ENCODE measurements at regions not wholly inside any gene's neighbourhood (a gene's known extent, or its start where the extent isn't known, plus 50 kb on each side); places are given as distances from the start of the nearest gene placed in this dataset.

- DNase-seq = no peak
Measured at GRCh38 chr6:14440940-14441781, 323.6 kb downstream of the CD83 start.

GRCh38 chr6:14442242-14442641 is 324.7 kb downstream of the CD83 start:
- no peak for DNase-seq

GRCh38 chr6:14443629-14444268 is 326.2 kb downstream of the CD83 start:
- DNase-seq = no peak

- DNase-seq = no peak
Measured at GRCh38 chr6:14444295-14444972, 326.9 kb downstream of the CD83 start.

- DNase-seq = no peak
Measured at GRCh38 chr6:14447240-14447639, 329.7 kb downstream of the CD83 start.

GRCh38 chr6:14448246-14448645 is 330.7 kb downstream of the CD83 start:
- no peak for DNase-seq

- DNase-seq = no peak
Measured at GRCh38 chr6:14450133-14450504, 332.5 kb downstream of the CD83 start.

GRCh38 chr6:14450578-14450977 is 333.0 kb downstream of the CD83 start:
- DNase-seq = no peak

- no peak for DNase-seq
Measured at GRCh38 chr6:14451594-14452374, 334.2 kb downstream of the CD83 start.

- no peak for DNase-seq
Measured at GRCh38 chr6:14452567-14453527, 335.3 kb downstream of the CD83 start.

GRCh38 chr6:14453712-14454472 is 336.3 kb downstream of the CD83 start:
- DNase-seq = no peak

- no peak for DNase-seq
Measured at GRCh38 chr6:14454473-14454775, 336.9 kb downstream of the CD83 start.

- no peak for DNase-seq
Measured at GRCh38 chr6:14455427-14455826, 337.9 kb downstream of the CD83 start.

GRCh38 chr6:14455876-14456648 is 338.5 kb downstream of the CD83 start:
- DNase-seq = no peak

- no peak for DNase-seq
Measured at GRCh38 chr6:14456941-14457340, 339.4 kb downstream of the CD83 start.

GRCh38 chr6:14458669-14459266 is 341.2 kb downstream of the CD83 start:
- DNase-seq = no peak

GRCh38 chr6:14459315-14459714 is 341.7 kb downstream of the CD83 start:
- no peak for DNase-seq

- DNase-seq = no peak
Measured at GRCh38 chr6:14460556-14460955, 343.0 kb downstream of the CD83 start.

GRCh38 chr6:14462135-14462534 is 344.6 kb downstream of the CD83 start:
- no peak for DNase-seq

GRCh38 chr6:14462566-14462965 is 345.0 kb downstream of the CD83 start:
- no peak for DNase-seq
